ENCODE measurements at regions not wholly inside any gene's neighbourhood (a gene's known extent, or its start where the extent isn't known, plus 50 kb on each side); places are given as distances from the start of the nearest gene placed in this dataset.

- peak; percentile 83 for TF ChIP-seq CTCF (IDR thresholded peaks at IDR 0.05; ENCODE audit: low read depth, low read length, poor library complexity, severe bottlenecking)
- TF ChIP-seq EZH2phosphoT487 (IDR thresholded peaks at IDR 0.05; ENCODE audit: borderline replicate concordance, low read length): no peak
Measured at GRCh38 chr5:66307647-66308241, 163.6 kb downstream of the SREK1 start.

Data from DOHH2 (cell line).